ENCODE measurements at regions not wholly inside any gene's neighbourhood (a gene's known extent, or its start where the extent isn't known, plus 50 kb on each side); places are given as distances from the start of the nearest gene placed in this dataset.

- no peak for TF ChIP-seq CTCF (IDR thresholded peaks at IDR 0.05; ENCODE audit: low read depth, low read length)
- no peak for DNase-seq (ENCODE audit: extremely low read depth, low read depth)
Observed at GRCh38 chr12:70151993-70152392, 91.2 kb upstream of the CNOT2 start.

GRCh38 chr12:70154087-70154638, 89.1 kb upstream of the CNOT2 start:
- no peak for TF ChIP-seq CTCF (IDR thresholded peaks at IDR 0.05; ENCODE audit: low read depth, low read length)
- DNase-seq (ENCODE audit: extremely low read depth, low read depth): no peak

GRCh38 chr12:70154960-70155589, 88.2 kb upstream of the CNOT2 start:
- TF ChIP-seq CTCF (IDR thresholded peaks at IDR 0.05; ENCODE audit: low read depth, low read length): no peak
- DNase-seq (ENCODE audit: extremely low read depth, low read depth): no peak

- no peak for DNase-seq (ENCODE audit: extremely low read depth, low read depth)
- TF ChIP-seq CTCF (IDR thresholded peaks at IDR 0.05; ENCODE audit: low read depth, low read length): no peak
Observed at GRCh38 chr12:70157099-70157498, 86.1 kb upstream of the CNOT2 start.

- DNase-seq (ENCODE audit: extremely low read depth, low read depth): no peak
- TF ChIP-seq CTCF (IDR thresholded peaks at IDR 0.05; ENCODE audit: low read depth, low read length): no peak
Observed at GRCh38 chr12:70165450-70165849, 77.8 kb upstream of the CNOT2 start.

- DNase-seq (ENCODE audit: extremely low read depth, low read depth): no peak
- no peak for TF ChIP-seq CTCF (IDR thresholded peaks at IDR 0.05; ENCODE audit: low read depth, low read length)
Observed at GRCh38 chr12:70176290-70176689, 66.9 kb upstream of the CNOT2 start.

- DNase-seq (ENCODE audit: extremely low read depth, low read depth): no peak
Observed at GRCh38 chr12:70177631-70178030, 65.6 kb upstream of the CNOT2 start.

More at GRCh38 chr12:70177631-70178030, 65.6 kb upstream of the CNOT2 start:
- TF ChIP-seq CTCF (IDR thresholded peaks at IDR 0.05; ENCODE audit: low read depth, low read length): no peak
